GM21526 (cell line): ENCODE measurements at regions not wholly inside any gene's neighbourhood (a gene's known extent, or its start where the extent isn't known, plus 50 kb on each side); places are given as distances from the start of the nearest gene placed in this dataset.
"Not testable (repeated sequence)": the region's sequence is repeated elsewhere in the genome, so short reads cannot be mapped to it uniquely, and the experiment has no call there.

Source experiments
- ATAC-seq: cut with Tn5 transposase; IDR thresholded peaks from one replicate; pipeline ENCODE4 v1.9.1; 2021; ENCODE audit warnings: moderate library complexity; ENCODE audit not compliant: unreplicated experiment, low FRiP score

DNA sequence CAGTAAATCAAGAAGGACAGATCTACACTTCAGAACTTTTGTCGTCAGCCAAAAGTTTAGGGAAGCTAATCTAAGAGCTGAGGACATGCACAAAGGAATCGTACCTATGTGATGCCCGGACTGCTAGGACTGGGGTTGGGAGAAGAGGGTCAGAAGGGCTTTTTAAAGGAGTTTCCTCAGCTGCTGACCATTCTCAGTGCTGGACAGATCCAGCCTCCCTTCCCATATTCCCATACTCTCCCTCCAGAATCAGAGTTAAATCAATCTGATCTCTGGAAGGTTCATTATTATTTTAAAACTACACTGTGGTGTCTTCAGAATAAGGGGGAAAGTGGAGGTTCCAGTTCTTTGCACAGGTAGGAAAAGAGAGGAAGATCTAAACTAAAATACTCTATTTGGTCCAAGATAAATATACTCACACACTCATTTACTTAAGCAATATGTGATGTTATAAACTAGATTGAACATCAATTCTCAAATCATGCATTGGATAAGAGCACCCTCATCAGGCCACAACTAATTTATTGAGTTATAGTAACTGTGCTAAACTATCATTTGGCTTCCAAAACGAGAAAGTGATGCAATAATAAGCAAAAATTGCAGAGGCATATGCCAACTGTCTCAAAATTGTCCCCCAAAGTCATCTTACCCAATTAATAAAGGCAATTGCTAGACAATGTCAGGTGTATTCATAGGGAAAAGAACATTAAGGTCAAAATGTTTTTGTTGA is 124.7 kb downstream of the HNRNPD start:
- ATAC-seq = no peak

DNA sequence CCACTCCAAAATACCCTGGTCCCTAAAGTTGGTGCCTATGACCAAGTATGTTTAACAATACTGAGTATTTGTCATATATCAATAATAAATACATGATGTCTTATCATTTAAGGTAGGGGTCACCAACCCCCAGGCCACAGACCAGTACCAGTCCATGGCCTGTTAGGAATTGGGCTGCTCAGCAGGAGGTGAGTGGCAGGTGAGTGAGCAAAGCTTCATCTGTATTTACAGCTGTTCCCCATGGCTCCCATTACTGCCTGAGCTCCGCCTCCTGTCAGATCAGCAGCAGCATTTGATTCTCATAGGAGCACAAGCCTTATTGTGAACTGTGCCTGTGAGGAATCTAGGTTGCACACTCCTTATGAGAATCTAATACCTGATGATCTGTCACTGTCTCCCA is 126.2 kb downstream of the HNRNPD start:
- ATAC-seq = no peak

DNA sequence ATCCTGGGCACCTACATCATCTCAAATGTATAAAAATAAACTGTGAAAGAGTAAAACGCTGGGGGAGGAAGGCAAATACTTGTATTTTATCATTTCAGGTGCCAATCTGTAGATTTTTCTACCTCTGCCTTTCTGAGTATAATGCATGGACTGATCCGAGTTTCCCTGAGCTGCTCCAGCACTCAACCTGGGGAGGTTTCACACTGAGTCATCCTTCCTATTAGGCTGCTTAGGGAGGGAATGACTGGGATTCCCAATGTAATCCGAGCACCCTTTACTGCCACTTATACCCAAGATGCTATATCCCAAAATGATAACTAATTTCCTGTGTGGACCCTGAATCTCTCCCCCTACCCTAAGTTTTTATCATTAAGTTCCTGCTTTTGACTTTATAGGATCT is 126.6 kb downstream of the HNRNPD start:
- no peak for ATAC-seq

DNA sequence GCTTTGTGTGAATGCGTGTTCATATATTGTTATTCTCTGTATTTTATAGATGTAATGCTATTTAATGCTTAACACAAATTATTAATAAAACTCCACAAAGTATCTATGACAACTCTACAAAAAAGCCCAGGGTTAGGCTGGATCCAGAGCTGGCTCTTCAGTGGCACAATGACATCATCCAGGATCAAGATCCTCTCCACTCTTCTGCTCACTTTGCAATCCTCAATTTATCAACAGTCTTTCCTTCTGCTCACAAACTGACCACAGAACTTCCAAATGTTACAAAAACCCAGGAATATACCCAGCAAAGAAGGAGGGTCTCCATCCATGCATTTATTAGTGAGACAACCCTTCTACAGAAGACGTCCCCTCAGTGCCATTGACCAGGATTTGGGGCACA is 132.3 kb downstream of the HNRNPD start:
- ATAC-seq = no peak

DNA sequence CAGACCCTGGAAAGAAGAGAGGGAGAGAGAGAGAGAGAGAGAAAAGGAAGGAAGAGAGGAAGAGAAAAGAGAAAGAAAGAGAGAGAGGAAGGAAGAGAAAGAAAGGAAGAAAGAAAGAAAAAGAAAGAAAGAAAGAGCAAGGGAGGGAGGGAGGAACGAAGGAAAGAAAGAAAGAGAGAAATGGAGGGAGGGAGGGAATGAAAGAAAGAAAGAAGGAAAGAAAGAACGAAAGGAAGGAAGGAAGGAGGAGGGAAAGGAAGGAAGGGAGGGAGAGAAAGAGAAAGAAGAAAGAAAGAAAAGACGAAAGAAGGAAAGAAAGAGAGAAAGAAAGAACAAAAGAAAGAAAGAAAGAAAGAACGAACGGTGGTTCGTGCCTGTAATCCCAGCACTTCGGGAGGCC is 133.4 kb downstream of the HNRNPD start:
- no peak for ATAC-seq

DNA sequence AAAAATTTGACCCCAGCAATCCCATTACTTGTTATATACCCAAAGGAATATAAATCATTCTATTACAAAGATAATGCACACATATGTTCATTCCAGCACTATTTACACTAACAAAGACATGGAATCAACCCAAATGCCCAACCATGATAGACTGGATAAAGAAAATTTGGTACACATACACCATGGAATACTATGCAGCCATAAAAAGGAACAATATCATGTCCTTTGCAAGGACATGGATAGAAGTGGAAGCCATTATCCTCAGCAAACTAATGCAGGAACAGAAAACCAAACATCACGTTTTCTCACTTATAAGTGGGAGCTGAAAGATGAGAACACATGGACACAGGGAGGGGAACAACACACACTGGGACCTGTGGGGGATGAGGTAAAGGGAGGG is 136.6 kb downstream of the HNRNPD start:
- not testable (repeated sequence) for ATAC-seq

DNA sequence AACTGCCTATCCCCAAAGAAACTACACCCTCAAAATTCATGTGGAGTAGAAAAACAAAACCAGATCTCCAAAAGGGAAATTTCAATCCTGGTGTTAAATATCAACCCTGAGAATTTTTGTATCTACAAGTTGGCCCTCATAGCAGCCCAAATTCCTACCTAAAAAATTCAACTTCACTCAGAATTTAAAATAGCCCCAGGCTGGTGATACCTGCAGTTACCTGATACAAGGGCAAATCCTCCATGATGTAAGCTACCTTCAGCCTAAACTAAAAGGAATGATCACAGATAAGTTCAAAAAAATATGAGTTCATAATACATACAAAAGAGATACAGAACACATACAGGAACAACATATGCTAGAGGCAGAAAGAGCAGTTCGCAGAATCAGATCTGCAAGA is 138.4 kb downstream of the HNRNPD start:
- ATAC-seq = no peak

DNA sequence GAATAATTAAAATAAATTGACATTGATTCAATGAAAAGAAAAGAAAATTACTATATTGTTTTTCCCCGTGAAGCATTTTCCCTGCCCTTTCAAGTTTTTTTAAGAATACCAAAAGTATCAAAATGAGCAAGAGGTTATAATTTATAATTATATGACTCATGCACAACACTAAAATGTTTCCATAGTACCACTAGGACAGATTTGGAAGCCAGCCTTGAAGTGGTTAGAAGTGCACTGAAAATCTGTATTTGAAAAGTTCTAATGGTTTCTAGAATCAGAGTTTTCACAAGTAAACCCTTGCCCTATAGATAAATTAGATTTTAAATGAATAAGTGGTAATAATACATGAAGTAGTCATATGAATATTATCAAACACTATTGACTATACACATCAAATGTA is 140.9 kb downstream of the HNRNPD start:
- ATAC-seq = no peak

DNA sequence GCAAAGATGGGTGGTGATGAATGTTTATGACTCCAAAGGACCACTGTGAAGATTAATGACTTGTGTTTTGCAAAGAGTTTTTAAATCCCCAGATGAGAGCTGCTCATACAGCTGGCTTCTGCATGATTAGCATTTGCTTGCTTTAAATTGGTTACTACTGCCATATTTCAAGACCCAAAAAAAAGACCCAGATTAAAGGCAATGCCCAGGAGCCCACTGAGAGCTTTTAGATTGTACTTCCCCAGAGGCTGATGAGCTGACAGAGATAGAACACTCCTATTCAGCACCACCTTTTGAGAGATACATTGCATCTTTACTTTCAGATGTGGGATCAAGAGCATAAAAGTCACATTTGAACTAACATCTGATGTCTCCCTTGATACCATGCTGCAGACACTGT is 142.0 kb downstream of the HNRNPD start:
- ATAC-seq = no peak

DNA sequence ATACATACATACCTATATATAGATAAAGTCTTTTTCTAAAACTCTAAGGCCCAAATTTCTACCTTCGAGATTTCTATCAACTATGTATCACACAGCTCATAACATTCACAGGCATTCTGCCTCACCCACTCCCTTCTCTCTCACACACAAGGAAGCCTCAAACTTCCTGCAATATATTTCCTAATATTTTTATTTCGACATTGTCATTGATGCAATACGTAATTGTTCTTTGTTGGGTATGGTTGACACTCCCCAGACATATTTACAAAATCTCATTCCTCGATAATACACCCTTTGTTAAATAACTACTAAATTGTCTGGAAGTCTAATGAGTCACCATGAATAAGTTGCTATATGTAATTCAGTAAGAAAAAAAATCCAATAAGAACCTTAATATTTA is 143.5 kb downstream of the HNRNPD start:
- ATAC-seq = no peak

DNA sequence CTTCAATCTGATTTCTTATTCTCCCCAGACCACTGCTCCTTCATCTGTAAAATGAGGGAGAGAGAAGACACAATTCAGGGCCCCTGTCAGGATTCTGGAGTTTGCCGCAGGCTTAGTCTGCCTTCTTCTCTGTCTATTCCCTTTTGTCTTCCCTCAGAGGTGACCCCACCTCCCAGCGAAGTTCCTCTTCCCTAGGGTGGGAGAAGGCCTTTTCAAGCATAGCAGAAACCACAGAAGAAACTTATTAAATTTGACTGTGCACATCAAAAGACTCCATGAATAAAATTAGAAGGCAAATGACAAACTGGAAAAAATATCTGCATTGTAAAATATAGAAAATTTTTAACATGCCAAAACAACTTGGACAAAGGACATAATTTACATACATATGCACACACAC is 148.8 kb downstream of the HNRNPD start:
- no peak for ATAC-seq

DNA sequence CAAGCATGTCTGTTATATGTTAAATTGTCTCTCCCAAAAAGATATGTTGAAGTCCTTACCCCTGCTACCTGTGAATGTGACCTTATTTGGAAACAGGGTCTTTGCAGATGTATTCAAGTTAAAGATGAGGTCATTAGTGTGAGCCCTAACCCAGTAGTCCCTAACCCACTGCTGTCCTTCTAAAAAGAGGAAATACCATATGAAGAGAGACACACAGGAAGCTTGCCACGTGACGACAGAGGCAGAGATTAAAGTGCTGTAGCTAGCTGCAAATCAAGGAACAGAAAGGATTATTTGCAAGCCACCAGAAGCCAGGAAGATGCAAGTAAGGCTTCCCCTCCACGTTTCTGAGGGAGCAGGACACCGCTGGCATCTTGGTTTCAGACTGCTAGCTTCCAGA is 150.1 kb downstream of the HNRNPD start:
- no peak for ATAC-seq

DNA sequence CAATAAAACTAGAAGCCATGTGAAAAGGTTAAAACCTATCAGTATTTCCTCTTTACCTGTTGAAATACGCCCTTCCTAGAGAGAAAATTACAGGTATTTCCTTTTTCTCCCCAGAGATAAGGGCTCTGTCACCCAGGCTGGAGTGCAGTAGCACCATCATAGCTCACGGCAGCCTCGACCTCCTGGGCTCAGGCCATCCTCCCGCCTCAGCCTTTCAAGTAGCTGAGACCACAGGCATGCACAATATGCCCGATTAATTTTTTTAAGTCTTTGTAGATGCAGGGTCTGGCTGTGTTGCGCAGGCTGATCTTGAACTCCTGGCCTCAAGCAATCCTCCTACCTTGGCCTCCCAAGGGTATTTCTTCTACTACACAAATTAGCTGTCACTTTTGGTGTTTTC is 154.4 kb downstream of the HNRNPD start:
- no peak for ATAC-seq

DNA sequence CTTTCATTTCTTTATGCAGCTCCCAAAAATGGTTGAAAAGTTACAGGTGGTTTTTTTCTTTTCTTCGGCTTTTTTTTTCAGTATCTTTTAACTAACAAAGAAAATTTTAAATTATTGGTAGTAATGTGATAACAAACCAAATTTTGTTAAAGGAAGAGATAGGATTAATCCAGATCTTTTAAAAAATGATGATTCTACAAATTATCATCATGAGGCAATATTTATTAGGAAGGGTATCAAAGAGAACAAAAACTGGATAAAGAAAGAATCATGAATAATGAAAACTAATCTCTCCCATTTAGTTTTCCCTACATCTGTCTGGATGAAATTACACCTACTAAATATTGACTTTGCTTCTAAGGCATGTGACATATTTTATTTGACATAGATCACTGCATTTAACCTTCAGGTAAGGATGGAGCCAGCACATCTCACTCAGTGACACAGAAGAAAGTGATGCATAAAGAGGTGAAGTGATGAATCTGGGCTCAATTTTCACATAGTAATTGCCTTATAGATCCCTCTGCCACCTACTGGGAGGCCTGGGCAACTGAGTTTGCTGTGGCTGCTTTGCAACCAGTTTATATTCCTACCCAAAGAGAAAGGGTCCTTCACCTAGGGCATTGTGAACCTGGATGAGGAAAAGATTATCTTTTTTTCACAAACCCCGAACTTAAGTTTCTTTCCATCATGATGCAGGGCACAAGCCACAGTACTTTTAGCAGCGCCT is 155.6 kb downstream of the HNRNPD start:
- ATAC-seq = no peak

DNA sequence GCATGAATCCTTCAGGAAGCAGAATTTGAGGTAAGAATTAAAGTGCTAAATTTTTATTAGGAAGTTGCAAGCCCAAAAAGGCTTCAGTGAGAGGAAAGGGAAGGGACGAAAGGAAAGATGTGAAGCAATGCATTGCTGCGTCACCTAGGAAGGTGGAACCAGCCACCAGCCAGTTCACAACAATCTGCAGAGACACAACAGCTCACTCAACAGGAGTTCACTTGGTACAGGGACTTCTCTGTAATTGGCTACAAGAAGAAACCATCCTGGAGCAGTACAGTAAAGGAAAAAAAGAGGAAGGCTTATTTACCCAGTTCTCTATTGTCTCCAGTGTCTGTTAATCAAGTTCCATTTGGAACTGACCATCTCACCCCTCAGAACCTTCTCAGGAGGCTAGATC is 157.6 kb downstream of the HNRNPD start:
- ATAC-seq = no peak

DNA sequence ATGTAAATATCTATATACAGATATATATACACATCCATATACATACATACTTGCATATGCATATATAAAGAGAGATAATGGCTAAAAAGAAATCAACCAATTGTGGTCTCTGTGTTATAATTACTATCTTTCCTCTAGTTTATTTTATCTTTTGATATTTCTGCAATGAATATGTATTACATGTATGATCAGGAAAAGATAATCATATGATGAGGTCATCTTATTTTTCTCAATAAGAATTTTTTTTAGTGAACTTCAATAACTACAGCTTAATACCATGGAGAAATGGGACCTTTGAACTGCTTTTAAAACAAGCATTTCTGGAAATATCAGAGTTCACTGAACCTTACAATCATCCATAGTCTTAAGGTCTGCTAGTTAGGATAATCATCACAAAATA is 158.0 kb downstream of the HNRNPD start:
- no peak for ATAC-seq

DNA sequence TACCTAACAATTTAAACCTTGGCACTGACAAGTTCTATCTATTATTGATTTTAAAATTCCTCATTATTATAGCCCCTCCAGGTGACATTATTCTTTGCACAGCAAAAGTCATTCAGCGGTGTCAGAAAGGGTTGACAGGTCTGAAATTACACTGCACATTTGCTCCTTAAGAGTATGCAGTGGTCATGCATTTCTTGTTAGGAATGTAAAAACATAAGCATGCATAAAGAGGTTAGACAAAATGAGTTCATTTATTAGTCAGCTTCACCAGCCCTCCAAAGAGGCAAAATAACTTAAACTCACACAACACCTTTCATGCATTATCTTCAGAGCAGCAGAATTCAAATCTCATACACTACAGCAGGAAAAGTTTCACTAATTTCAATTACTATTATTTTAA is 158.8 kb downstream of the HNRNPD start:
- ATAC-seq = no peak

DNA sequence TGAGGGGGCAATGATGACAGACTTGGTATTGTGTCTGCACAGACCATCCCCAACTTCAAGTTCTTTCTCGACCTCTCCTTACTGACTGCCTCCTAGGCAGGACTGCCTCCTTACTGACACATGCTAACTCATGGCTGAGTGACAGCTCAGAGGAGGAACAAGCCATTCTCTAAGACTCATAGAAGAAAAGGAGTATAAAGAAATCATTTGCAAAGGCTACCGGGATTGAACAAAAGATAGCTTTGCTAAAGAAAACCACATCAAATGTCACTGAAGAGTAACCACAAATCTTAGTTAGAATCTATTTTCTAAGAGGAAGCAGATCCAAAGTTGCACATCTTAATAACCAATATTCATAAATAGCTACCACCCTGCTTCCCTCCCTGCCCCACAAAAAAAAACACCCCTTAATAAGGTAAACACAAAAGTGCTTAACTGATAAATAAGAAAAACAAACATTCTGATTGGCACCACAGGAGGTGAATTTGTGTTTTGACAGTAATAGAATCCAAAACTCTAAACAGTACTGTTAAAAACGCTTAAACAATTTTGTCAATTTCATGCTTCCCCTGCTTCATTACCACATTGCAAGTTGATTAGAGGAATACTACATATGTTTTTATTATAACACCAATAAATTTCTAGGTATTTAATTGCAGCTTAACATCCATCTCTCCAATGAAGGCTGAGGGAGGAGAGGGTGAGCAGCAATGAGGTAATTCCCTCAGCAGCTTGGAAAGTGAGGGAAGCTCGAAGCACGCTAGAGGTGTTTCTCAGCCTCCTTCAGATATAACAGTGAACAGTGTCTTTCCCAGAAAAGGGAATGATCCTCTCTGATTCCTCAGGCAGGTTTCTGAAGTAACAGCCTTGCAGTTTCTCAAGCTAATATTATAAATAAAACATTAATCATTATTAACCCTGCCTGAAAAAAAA is 160.0 kb downstream of the HNRNPD start:
- no peak for ATAC-seq

DNA sequence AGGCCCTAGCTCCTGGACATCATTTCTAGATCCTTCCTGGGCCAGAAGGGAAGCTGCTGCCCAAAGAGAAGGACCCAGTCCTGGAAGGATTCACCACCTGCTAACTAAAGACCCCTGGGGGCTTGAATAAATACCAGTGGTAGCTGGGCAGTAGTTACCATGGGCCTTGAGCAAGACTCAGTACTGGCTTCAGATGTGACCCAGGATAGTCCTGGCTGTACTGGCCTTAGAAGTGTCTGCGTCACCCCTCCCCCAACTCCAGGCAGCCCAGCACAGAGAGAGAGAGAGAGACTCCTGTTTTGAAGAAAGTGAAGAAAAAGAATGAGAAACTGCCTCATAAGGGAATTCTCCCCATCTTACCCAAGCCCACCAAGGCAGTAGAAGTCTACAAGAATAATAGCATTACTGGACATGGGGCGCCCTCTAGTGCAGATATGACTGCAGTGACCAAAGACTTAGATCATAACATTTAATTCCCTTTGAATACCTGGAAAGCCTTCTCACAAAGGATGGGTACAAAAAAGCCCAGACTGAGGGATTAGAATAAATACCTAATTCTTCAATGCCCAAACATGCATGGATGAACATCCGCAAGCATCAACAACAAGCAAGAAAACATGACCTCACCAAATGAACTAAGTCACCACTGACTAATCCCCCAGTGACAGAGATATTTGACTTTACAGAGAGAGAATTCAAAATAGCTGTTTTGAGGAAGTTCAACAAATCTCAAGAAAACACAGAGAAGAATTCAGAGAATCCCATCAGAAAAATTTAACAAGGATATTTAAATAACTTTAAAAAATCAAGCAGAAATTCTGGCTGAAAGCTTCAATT is 171.8 kb downstream of the HNRNPD start:
- ATAC-seq = no peak

DNA sequence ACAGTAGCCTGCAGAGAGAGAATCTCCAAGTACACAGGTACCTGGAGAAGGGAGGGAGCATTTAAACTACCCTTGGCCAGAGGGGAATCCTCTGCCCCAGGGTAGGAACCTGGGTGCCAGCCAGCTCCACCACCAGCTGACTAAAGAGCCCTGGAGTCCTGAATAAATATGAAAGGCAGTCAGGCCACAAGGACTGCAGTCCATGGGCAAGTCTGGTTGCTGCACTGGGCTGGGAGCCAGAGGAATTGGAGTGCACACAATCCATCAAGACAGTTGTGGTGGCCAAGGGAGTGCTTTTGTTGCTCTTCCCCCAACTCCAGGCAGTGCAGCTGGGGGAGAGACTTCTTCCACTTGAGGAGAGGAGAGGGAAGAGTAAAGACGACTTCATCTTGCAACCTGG is 172.5 kb downstream of the HNRNPD start:
- no peak for ATAC-seq
